ENCODE measurements at regions not wholly inside any gene's neighbourhood (a gene's known extent, or its start where the extent isn't known, plus 50 kb on each side); places are given as distances from the start of the nearest gene placed in this dataset.
"Not testable (repeated sequence)": the region's sequence is repeated elsewhere in the genome, so short reads cannot be mapped to it uniquely, and the experiment has no call there.

DNA sequence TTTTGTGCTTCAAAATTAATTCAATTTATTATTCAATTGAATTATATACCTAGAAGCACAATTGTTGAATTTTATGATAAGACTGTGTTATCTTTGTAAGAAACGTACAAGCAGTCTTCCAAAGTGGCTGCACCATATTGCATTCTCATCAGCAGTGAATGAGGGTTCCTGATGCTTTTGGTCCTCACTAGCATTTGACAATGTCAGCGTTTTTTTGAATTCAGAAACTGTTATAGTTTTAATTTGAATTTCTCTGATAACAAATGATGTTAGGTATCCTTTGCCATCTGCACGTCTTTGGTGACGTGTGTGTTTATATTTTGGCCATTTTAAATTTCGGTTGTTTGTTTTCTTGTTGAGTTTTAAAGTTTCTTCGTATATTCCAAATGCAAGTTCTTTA, 553.0 kb upstream of the ZP4 start:
- Histone ChIP-seq H3K36me3 (no peaks in the 10 kb centered on the region), H3K27me3 (no peaks in the 10 kb centered on the region), H3K4me1 (no peaks in the 10 kb centered on the region), H3K4me3 (replicated peaks in 1 of 3) (no peak overlapping the region), H3K27ac (no peak overlapping the region), H3K9me3 (no peaks in the 10 kb centered on the region)
- WGBS, 2 donors: 91% methylated on average over 6 of the region's 6 CpGs
- TF ChIP-seq, protein P1, sequence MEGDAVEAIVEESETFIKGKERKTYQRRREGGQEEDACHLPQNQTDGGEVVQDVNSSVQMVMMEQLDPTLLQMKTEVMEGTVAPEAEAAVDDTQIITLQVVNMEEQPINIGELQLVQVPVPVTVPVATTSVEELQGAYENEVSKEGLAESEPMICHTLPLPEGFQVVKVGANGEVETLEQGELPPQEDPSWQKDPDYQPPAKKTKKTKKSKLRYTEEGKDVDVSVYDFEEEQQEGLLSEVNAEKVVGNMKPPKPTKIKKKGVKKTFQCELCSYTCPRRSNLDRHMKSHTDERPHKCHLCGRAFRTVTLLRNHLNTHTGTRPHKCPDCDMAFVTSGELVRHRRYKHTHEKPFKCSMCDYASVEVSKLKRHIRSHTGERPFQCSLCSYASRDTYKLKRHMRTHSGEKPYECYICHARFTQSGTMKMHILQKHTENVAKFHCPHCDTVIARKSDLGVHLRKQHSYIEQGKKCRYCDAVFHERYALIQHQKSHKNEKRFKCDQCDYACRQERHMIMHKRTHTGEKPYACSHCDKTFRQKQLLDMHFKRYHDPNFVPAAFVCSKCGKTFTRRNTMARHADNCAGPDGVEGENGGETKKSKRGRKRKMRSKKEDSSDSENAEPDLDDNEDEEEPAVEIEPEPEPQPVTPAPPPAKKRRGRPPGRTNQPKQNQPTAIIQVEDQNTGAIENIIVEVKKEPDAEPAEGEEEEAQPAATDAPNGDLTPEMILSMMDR (IDR thresholded peaks at IDR 0.05): no peak
- TF ChIP-seq POLR2A (IDR thresholded peaks at IDR 0.05): no peak
- no peak for DNase-seq
- intact Hi-C loops (cut with DNase I): no loop called here

DNA sequence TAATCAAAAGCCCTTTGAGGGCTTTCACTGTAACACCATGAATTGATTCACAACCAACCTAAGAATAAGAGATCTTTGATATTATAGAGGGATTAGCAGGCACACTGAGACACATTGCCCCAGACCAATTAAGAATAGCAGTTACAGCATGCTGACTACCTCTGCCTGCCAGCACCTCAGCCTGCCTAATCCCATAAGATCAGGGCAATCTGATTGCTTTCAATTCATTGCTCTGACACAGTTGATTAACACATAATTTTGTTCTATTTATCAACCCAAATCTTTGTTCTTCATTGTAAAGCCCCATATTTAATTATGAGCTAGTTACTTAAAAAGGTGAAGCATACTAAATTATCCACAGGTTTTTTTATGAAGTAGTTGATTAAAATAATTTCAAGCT, 548.8 kb upstream of the ZP4 start:
- DNase-seq: no peak
- intact Hi-C loops (cut with DNase I): no loop called here
- no peaks in the 10 kb centered on the region for H3K36me3 ChIP-seq
- H3K27me3 ChIP-seq: no peaks in the 10 kb centered on the region
- H3K4me1 ChIP-seq: no peaks in the 10 kb centered on the region
- no peak for TF ChIP-seq POLR2A (IDR thresholded peaks at IDR 0.05)
- TF ChIP-seq, protein P1 (IDR thresholded peaks at IDR 0.05): no peak
- no peak overlapping the region for H3K4me3 ChIP-seq (replicated peaks in 1 of 3)
- no peaks in the 10 kb centered on the region for H3K9me3 ChIP-seq
- no peak overlapping the region for H3K27ac ChIP-seq

DNA sequence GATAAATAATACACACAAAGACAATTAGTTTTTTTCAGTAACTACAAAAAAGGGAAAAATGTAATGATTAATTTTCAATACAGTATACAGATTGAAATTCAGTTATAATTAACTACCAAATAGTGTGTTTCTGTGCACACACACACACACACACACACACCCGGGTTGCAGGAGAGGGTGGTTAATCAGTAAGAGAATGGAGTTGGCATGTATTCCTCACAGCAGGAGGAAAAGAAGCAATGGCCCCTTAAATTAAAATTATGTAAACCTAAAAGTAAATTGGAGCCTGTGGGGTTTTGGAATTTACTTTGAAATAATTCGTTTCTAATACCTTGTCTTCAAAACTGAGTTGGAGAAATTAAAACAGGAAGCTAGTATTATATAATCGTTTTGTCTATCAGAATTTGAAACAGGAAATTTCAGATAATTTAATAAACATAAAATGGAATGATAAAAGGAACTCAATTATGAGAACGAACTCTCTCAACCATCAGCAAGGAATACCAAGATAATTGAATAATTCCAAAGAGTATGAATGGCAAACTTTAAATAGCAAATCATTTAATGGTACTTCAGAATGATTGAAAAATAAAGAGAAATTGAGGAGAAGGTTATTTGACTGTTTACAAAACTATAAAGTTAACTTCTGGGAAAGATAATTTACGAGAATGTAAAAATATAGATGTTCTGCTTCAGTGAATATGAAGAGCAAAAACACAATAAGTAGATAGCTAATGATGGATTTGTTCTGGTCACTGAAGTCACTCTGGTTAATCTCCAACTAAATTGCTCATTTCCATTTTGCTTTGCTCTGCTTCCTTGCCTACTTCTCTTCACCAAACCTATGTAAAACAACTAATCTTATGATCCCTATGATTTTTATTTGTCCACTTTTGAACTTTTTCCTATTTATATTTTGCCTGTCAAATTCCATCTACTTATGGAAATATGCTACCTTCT, 547.9 kb upstream of the ZP4 start:
- Histone ChIP-seq H3K4me3 (replicated peaks in 1 of 3) (no peak overlapping the region), H3K27ac (no peak overlapping the region), H3K4me1 (no peaks in the 10 kb centered on the region), H3K36me3 (no peaks in the 10 kb centered on the region), H3K9me3 (no peaks in the 10 kb centered on the region), H3K27me3 (no peaks in the 10 kb centered on the region)
- 62 to 66% methylated on average over 5 of the region's 5 CpGs for WGBS, 2 donors
- intact Hi-C loops (cut with DNase I): no loop called here
- no peak for DNase-seq
- TF ChIP-seq, protein P1 (IDR thresholded peaks at IDR 0.05): no peak
- no peak for TF ChIP-seq POLR2A (IDR thresholded peaks at IDR 0.05)

GRCh38 chr1:238429703-238430102, 539.0 kb upstream of the ZP4 start:
- intact Hi-C loops (cut with DNase I); DNase-seq; H3K4me1 ChIP-seq; H3K9me3 ChIP-seq; H3K27ac ChIP-seq; H3K27me3 ChIP-seq; H3K36me3 ChIP-seq; H3K4me3 ChIP-seq (replicated peaks in 1 of 3): not testable (repeated sequence)
- WGBS, 2 donors: 71 to 75% methylated on average over 2 of the region's 2 CpGs

GRCh38 chr1:238419209-238419608, 528.5 kb upstream of the ZP4 start:
- H3K4me1 ChIP-seq: no peaks in the 10 kb centered on the region
- H3K36me3 ChIP-seq: no peaks in the 10 kb centered on the region
- 68 to 76% methylated on average over 3 of the region's 3 CpGs for WGBS, 2 donors
- no peak overlapping the region for H3K4me3 ChIP-seq (replicated peaks in 1 of 3)
- H3K9me3 ChIP-seq: no peaks in the 10 kb centered on the region
- DNase-seq: no peak
- H3K27me3 ChIP-seq: no peaks in the 10 kb centered on the region
- intact Hi-C loops (cut with DNase I): no loop called here
- no peak overlapping the region for H3K27ac ChIP-seq
- TF ChIP-seq, protein P1 (IDR thresholded peaks at IDR 0.05): no peak
- no peak for TF ChIP-seq POLR2A (IDR thresholded peaks at IDR 0.05)
